ENCODE measurements at regions not wholly inside any gene's neighbourhood (a gene's known extent, or its start where the extent isn't known, plus 50 kb on each side); places are given as distances from the start of the nearest gene placed in this dataset.

- TF ChIP-seq EZH2 (IDR thresholded peaks at IDR 0.05; ENCODE audit: insufficient read depth, poor library complexity, severe bottlenecking) (no peak), EZH2phosphoT487 (IDR thresholded peaks at IDR 0.05; ENCODE audit: insufficient read depth, low read depth) (no peak)
Observed at GRCh38 chr7:53877688-53878087, 664.5 kb upstream of the VSTM2A start.
